DOHH2 (cell line): ENCODE measurements at regions not wholly inside any gene's neighbourhood (a gene's known extent, or its start where the extent isn't known, plus 50 kb on each side); places are given as distances from the start of the nearest gene placed in this dataset.

ENCODE experiments used
- H3F3A ChIP-seq: fragments of 200-600 bp; sonication (generic), shearing (Covaris generic); 2 replicates; pipeline ENCODE4 v1.6.0; 2016; ENCODE audit warnings: antibody characterized with exemption, mild to moderate bottlenecking; ENCODE audit not compliant: control insufficient read depth, insufficient read depth
- H3K27ac ChIP-seq: fragments of 200-600 bp; sonication (generic); 2 replicates; pipeline ENCODE4 v1.5.1; 2014; ENCODE audit warnings: low read depth, mild to moderate bottlenecking, low read length, moderate library complexity
- H3K27me3 ChIP-seq: fragments of 200-600 bp; sonication (generic); 2 replicates; pipeline ENCODE4 v1.6.1; 2014; ENCODE audit warnings: mild to moderate bottlenecking, low read length, mixed read lengths; ENCODE audit not compliant: control insufficient read depth
- H3K36me3 ChIP-seq: fragments of 200-600 bp; sonication (generic); 2 replicates; pipeline ENCODE4 v1.6.1; 2014; ENCODE audit warnings: mild to moderate bottlenecking, low read length, moderate library complexity, mixed read lengths; ENCODE audit not compliant: control insufficient read depth
- H3K4me1 ChIP-seq: fragments of 200-600 bp; sonication (generic); 2 replicates; pipeline ENCODE4 v1.6.1; 2014; ENCODE audit warnings: mild to moderate bottlenecking, low read length, mixed read lengths; ENCODE audit not compliant: control insufficient read depth
- H3K4me2 ChIP-seq: fragments of 200-600 bp; sonication (generic); 2 replicates; pipeline ENCODE4 v1.6.0; 2014; ENCODE audit warnings: mild to moderate bottlenecking, low read length, moderate library complexity
- H3K4me3 ChIP-seq: fragments of 200-600 bp; sonication (generic); 2 replicates; pipeline ENCODE4 v1.5.1; 2014; ENCODE audit warnings: mild to moderate bottlenecking, low read length, mixed read lengths
- H3K79me2 ChIP-seq: fragments of 200-600 bp; sonication (generic); 2 replicates; pipeline ENCODE4 v1.6.1; 2014; ENCODE audit warnings: mild to moderate bottlenecking, low read length, mixed read lengths; ENCODE audit not compliant: control insufficient read depth
- H3K9me2 ChIP-seq: fragments of 200-600 bp; sonication (generic); replicated peaks from 2 replicates; pipeline ENCODE4 v1.6.1; 2014; ENCODE audit warnings: mild to moderate bottlenecking, low read length, mixed read lengths; ENCODE audit not compliant: control insufficient read depth
- H3K9me3 ChIP-seq: fragments of 200-600 bp; sonication (generic); 2 replicates; pipeline ENCODE4 v1.6.1; 2014; ENCODE audit warnings: antibody characterized with exemption, low read length, mixed read lengths; ENCODE audit not compliant: control insufficient read depth, insufficient read depth
- H4K20me1 ChIP-seq: fragments of 200-600 bp; sonication (generic); 2 replicates; pipeline ENCODE4 v1.6.0; 2014; ENCODE audit warnings: low read depth, mild to moderate bottlenecking, antibody characterized with exemption, low read length, moderate library complexity; ENCODE audit not compliant: control insufficient read depth, insufficient read depth
- EZH2phosphoT487 ChIP-seq: fragments of 200-600 bp; sonication (generic); IDR thresholded peaks from 2 replicates; pipeline ENCODE4 v1.6.1; 2017; ENCODE audit warnings: borderline replicate concordance, mild to moderate bottlenecking, antibody characterized with exemption, low read length, moderate library complexity, mixed read lengths
- TF ChIP-seq, protein P1 (sequence below): fragments of 200-600 bp; sonication (generic); IDR thresholded peaks from one replicate; pipeline ENCODE4 v1.5.1; 2014; ENCODE audit warnings: antibody characterized with exemption, mild to moderate bottlenecking, low read depth, low read length; ENCODE audit not compliant: poor library complexity, severe bottlenecking

DNA sequence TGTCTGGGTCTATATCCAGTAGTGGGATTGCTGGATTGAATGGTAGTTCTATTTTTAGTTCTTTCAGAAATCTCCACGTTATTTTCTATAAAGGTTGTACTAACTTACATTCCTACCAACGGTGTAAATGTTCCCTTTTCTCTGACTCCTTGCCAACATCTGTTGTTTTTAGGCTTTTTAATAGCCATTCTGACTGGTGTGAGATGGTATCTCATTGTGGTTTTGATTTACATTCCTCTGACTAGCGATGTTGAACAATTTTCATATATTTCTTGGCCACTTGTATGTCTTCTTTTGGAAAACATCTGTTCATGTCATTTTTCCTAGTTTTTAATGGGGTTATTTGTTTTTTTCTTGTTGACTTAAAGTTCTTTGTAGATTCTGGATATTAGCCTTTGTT lies 99.3 kb downstream of the BMP2 start:
- Histone ChIP-seq H3K9me2 (no peaks in the 10 kb centered on the region), H3K4me2 (no peak overlapping the region), H3K27ac (no peak overlapping the region), H3K9me3 (no peaks in the 10 kb centered on the region), H3K36me3 (no peaks in the 10 kb centered on the region), H3F3A (no peaks in the 10 kb centered on the region), H3K27me3 (peaks cover 7% of the 10 kb centered on the region), H3K79me2 (no peaks in the 10 kb centered on the region), H4K20me1 (no peaks in the 10 kb centered on the region), H3K4me1 (no peaks in the 10 kb centered on the region), H3K4me3 (no peak overlapping the region)
- TF ChIP-seq, protein P1, sequence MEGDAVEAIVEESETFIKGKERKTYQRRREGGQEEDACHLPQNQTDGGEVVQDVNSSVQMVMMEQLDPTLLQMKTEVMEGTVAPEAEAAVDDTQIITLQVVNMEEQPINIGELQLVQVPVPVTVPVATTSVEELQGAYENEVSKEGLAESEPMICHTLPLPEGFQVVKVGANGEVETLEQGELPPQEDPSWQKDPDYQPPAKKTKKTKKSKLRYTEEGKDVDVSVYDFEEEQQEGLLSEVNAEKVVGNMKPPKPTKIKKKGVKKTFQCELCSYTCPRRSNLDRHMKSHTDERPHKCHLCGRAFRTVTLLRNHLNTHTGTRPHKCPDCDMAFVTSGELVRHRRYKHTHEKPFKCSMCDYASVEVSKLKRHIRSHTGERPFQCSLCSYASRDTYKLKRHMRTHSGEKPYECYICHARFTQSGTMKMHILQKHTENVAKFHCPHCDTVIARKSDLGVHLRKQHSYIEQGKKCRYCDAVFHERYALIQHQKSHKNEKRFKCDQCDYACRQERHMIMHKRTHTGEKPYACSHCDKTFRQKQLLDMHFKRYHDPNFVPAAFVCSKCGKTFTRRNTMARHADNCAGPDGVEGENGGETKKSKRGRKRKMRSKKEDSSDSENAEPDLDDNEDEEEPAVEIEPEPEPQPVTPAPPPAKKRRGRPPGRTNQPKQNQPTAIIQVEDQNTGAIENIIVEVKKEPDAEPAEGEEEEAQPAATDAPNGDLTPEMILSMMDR: no peak
- no peak for TF ChIP-seq EZH2phosphoT487

- Histone ChIP-seq H3K9me3 (no peaks in the 10 kb centered on the region), H3K79me2 (no peaks in the 10 kb centered on the region), H3K4me3 (no peak overlapping the region), H3K27ac (no peak overlapping the region), H3K36me3 (no peaks in the 10 kb centered on the region), H3K4me1 (no peaks in the 10 kb centered on the region), H4K20me1 (no peaks in the 10 kb centered on the region), H3F3A (no peaks in the 10 kb centered on the region), H3K27me3 (0 out of 2 replicates have a peak, but pooled peaks cover under 1% of the 10 kb centered on the region), H3K9me2 (no peaks in the 10 kb centered on the region), H3K4me2 (no peak overlapping the region)
- TF ChIP-seq, protein P1: no peak
- no peak for TF ChIP-seq EZH2phosphoT487
These were observed 101.4 kb downstream of the BMP2 start for GRCh38 chr20:6868861-6869260.

GRCh38 chr20:6870559-6870958 lies 103.1 kb downstream of the BMP2 start:
- Histone ChIP-seq H3K27me3 (no peaks in the 10 kb centered on the region), H3K27ac (no peak overlapping the region), H3F3A (no peaks in the 10 kb centered on the region), H3K4me1 (no peaks in the 10 kb centered on the region), H3K4me2 (no peak overlapping the region), H3K9me2 (no peaks in the 10 kb centered on the region), H3K36me3 (no peaks in the 10 kb centered on the region), H4K20me1 (no peaks in the 10 kb centered on the region), H3K79me2 (no peaks in the 10 kb centered on the region), H3K9me3 (no peaks in the 10 kb centered on the region), H3K4me3 (no peak overlapping the region)
- TF ChIP-seq EZH2phosphoT487: no peak
- TF ChIP-seq, protein P1: no peak

DNA sequence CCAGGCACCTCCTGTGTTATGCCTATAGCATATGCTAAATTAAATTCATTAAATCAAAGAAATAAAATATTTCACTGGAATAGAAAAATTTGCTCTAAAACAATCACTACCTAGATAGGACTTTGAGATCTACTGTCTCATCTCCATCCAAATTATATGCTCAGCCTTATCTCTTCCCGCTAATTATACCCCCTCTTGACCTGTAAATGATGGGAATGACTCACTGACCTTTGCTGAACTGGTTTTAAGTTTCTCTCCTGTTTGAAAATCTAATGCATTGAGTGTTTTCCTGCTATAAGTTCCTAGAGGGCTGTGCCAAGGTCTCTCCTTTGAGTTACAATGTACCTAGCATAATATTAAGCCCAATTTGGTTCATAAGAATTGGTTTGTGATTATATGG lies 110.1 kb downstream of the BMP2 start:
- Histone ChIP-seq H4K20me1 (no peaks in the 10 kb centered on the region), H3K4me2 (no peak overlapping the region), H3K4me1 (no peaks in the 10 kb centered on the region), H3K9me3 (no peaks in the 10 kb centered on the region), H3K4me3 (no peak overlapping the region), H3K36me3 (no peaks in the 10 kb centered on the region), H3K27me3 (no peaks in the 10 kb centered on the region), H3K79me2 (no peaks in the 10 kb centered on the region), H3K27ac (no peak overlapping the region), H3K9me2 (no peaks in the 10 kb centered on the region), H3F3A (no peaks in the 10 kb centered on the region)
- TF ChIP-seq, protein P1: no peak
- TF ChIP-seq EZH2phosphoT487: no peak
